IPS-20b (cell line): ENCODE measurements at regions not wholly inside any gene's neighbourhood (a gene's known extent, or its start where the extent isn't known, plus 50 kb on each side); places are given as distances from the start of the nearest gene placed in this dataset.
"Not testable (repeated sequence)": the region's sequence is repeated elsewhere in the genome, so short reads cannot be mapped to it uniquely, and the experiment has no call there.

Experiments used
- H3K27ac ChIP-seq: one replicate; pipeline ENCODE4 v1.5.1; 2013; ENCODE audit warnings: low read length
- H3K27me3 ChIP-seq: 2 replicates; pipeline ENCODE4 v1.6.1; 2013; ENCODE audit warnings: mild to moderate bottlenecking, low read length, inconsistent platforms; ENCODE audit not compliant: insufficient read depth
- H3K36me3 ChIP-seq: 2 replicates; pipeline ENCODE4 v1.6.1; 2013; ENCODE audit warnings: low read depth, mild to moderate bottlenecking, inconsistent platforms, low read length, moderate library complexity; ENCODE audit not compliant: insufficient read depth
- H3K4me1 ChIP-seq: 2 replicates; pipeline ENCODE4 v1.6.1; 2013; ENCODE audit warnings: mild to moderate bottlenecking, control low read depth, inconsistent platforms, low read length, moderate library complexity; ENCODE audit not compliant: insufficient read depth
- H3K4me3 ChIP-seq: 2 replicates; pipeline ENCODE4 v1.5.1; 2013; ENCODE audit warnings: mild to moderate bottlenecking, low read length, inconsistent platforms
- H3K9ac ChIP-seq: 2 replicates; pipeline ENCODE4 v1.6.1; 2013; ENCODE audit warnings: low read depth, mild to moderate bottlenecking, inconsistent platforms, low read length, moderate library complexity
- H3K9me3 ChIP-seq: 2 replicates; pipeline ENCODE4 v1.6.1; 2013; ENCODE audit warnings: mild to moderate bottlenecking, low read depth, low read length, inconsistent platforms; ENCODE audit not compliant: insufficient read depth

DNA sequence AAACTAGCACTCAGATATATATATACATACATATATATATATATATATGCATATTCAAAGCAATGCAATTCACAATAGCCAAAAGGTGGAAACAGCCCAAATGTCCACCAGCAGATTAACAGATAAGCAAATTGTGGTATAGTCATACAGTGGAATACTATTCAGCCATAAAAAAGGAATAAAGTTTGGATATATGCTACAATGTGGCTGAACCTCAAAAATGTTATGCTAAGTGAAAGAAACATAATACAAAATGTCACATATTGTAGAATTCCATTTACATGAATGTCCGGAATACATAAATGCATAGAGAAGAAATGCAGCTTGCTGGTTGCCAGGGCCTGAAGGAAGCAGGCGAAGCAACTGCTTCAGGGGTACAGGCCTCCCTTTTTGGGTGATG is 143.4 kb downstream of the ATPSCKMT start:
- Histone ChIP-seq H3K9me3 (no peaks in the 10 kb centered on the region), H3K4me1 (peaks cover 26% of the 10 kb centered on the region; the same call in 1 of the 2 replicates), H3K27me3 (no peaks in the 10 kb centered on the region), H3K27ac (no peak overlapping the region), H3K9ac (no peak overlapping the region), H3K36me3 (no peaks in the 10 kb centered on the region), H3K4me3 (no peak overlapping the region)

DNA sequence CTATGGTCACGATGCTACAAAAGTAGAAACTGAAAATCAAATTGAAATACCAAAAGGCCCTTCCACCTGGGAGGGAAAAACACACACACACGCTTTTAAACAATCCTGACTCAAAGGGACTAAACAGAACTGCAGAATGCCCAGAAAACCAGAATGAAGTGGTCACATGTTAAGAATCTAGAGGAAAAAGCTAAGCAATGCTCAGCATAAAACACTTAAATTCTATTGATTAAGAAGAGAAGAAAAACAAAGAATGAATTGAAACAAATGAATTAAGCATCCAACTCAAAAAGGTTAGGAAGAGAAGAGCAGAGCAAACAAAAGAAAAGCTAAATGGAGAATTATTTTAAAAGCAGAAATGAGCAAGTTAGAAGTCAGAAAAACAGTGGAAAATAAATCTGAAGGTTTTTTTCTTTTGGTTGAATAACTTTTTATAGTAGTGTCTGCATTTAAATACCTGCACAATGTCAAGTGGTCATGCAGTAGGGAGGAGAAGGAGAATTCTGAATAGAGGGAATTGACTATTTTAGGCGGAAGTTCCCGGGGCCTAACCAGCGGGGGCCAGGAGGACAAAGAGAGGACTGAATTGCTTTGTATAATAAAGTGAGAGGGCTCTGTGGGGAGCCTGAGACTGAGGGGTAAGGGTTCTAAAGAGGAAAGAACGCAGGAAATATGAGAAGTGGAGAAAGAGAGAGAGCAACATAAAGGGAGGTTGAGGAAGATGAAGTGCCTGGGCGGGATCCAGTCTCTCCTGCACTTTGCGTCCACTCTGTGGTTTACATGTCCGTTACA is 146.8 kb downstream of the ATPSCKMT start:
- peaks cover 9% of the 10 kb centered on the region; the same call in 1 of the 2 replicates for H3K36me3 ChIP-seq
- H3K27ac ChIP-seq = peak overlapping the region; percentile 95
- H3K9me3 ChIP-seq = peaks cover 24% of the 10 kb centered on the region
- no peaks in the 10 kb centered on the region for H3K27me3 ChIP-seq
- H3K4me3 ChIP-seq = peak overlapping the region; percentile 41; the same call in 1 of the 2 replicates
- peaks cover 26% of the 10 kb centered on the region; the same call in 1 of the 2 replicates for H3K4me1 ChIP-seq
- peak overlapping the region; percentile 62 for H3K9ac ChIP-seq

DNA sequence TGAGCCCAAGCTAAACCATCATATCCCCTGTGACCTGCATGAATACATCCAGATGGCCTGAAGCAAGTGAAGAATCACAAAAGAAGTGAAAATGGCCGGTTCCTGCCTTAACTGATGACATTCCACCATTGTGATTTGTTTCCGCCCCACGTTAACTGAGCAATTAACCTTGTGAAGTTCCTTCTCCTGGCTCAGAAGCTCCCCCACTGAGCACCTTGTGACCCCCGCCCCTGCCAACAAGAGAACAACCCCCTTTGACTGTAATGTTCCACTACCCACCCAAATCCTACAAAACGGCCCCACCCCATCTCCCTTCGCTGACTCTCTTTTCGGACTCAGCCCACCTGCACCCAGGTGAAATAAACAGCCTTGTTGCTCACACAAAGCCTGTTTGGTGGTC is 147.5 kb downstream of the ATPSCKMT start:
- not testable (repeated sequence) for H3K27me3 ChIP-seq, H3K36me3 ChIP-seq
- H3K27ac ChIP-seq = peak overlapping the region; percentile 78
- H3K4me1 ChIP-seq = peaks cover 26% of the 10 kb centered on the region; the same call in 1 of the 2 replicates
- peak overlapping the region; percentile 11; the same call in 1 of the 2 replicates for H3K4me3 ChIP-seq
- H3K9ac ChIP-seq = peak overlapping the region; percentile 60
- peaks cover 24% of the 10 kb centered on the region for H3K9me3 ChIP-seq

DNA sequence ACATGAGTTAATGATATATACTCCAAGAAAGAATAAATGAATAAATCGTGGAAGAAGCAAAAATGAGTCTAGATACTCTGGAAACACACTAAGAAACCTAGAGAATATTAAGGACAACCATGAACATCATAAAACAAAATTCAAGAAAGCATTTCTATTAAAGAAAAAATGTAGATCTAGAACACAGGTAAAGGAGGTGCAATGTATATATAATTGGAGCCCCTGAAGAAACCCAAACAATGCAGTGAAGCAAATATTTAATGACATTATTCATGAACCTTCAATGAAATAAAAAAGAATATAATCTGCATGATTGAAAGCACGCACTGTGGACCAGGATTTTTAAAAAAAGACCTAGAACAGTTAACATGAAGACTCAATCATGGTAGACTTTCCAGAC is 150.1 kb downstream of the ATPSCKMT start:
- no peaks in the 10 kb centered on the region for H3K27me3 ChIP-seq
- no peak overlapping the region for H3K9ac ChIP-seq
- peaks cover 20% of the 10 kb centered on the region; the same call in 1 of the 2 replicates for H3K4me1 ChIP-seq
- H3K27ac ChIP-seq = no peak overlapping the region
- H3K9me3 ChIP-seq = peaks cover 24% of the 10 kb centered on the region
- peaks cover 9% of the 10 kb centered on the region; the same call in 1 of the 2 replicates for H3K36me3 ChIP-seq
- H3K4me3 ChIP-seq = no peak overlapping the region

DNA sequence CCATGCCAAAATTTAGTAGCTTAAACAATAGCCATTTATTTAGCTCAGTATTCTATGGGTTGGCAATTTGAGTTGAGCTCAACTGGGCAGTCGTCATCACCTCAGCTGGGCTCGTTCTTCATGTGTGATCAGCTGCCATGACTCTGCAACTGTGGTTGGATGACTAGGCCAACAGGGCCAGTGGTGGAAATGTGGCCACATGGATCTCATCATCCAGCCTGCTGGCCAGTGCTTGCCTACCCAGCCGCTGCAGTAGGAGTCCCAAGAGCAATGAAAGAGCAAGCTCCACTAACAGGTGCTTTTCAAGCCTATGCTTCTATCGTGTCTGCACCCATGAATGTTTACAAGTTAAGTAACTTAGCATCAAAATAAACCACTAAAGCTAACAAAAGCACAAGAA is 158.0 kb downstream of the ATPSCKMT start:
- H3K9ac ChIP-seq = no peak overlapping the region

DNA sequence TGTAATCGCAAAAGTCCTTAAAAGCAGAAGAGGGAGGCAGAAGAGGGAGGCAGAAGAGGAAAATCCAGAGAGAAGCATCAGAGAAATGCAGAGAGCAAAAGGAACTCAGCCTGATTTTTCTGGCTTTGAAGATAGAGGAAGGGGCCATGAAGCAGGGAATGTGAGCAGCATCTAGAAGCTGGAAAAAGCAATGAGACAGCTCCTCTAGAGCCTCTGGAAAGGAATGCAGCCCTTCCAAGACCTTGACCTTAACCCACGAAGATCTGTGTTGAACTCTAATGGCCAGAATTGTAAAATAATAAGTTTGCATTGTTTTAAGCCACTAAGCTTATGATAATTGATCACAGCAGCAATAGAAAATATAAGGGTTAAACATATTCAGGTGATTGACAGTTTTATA is 159.6 kb downstream of the ATPSCKMT start:
- no peak overlapping the region for H3K9ac ChIP-seq
- H3K27me3 ChIP-seq = no peaks in the 10 kb centered on the region
- no peak overlapping the region for H3K4me3 ChIP-seq
- no peaks in the 10 kb centered on the region for H3K36me3 ChIP-seq
- no peaks in the 10 kb centered on the region for H3K4me1 ChIP-seq
- H3K27ac ChIP-seq = no peak overlapping the region
- H3K9me3 ChIP-seq = peaks cover 16% of the 10 kb centered on the region

More for the DNA sequence above, 158.0 kb downstream of the ATPSCKMT start:
- H3K27ac ChIP-seq = no peak overlapping the region
- no peaks in the 10 kb centered on the region for H3K36me3 ChIP-seq
- H3K9me3 ChIP-seq = peaks cover 16% of the 10 kb centered on the region
- no peak overlapping the region for H3K4me3 ChIP-seq
- no peaks in the 10 kb centered on the region for H3K27me3 ChIP-seq
- no peaks in the 10 kb centered on the region for H3K4me1 ChIP-seq

DNA sequence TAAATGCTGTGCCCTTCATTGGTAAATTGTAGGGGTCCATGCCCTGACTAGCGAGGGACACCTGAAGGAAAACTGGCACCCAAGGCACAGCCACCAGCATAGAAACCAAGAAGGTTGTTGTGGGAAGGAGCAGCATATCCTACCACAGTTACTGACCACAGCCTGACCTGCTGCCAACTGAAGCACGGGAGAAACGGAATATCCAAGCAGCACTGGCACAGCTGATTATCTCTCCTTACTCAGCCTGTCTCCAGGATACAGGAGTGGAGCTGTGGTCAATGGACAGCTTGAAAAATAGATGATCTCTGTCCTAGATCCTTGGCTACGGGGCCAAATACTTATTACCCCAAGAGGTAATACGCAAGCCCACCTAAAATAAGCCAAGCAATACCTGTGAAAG is 164.5 kb downstream of the ATPSCKMT start:
- Histone ChIP-seq H3K9ac (no peak overlapping the region), H3K4me1 (no peaks in the 10 kb centered on the region), H3K9me3 (peaks cover 16% of the 10 kb centered on the region), H3K27ac (no peak overlapping the region), H3K27me3 (no peaks in the 10 kb centered on the region), H3K36me3 (no peaks in the 10 kb centered on the region), H3K4me3 (no peak overlapping the region)

DNA sequence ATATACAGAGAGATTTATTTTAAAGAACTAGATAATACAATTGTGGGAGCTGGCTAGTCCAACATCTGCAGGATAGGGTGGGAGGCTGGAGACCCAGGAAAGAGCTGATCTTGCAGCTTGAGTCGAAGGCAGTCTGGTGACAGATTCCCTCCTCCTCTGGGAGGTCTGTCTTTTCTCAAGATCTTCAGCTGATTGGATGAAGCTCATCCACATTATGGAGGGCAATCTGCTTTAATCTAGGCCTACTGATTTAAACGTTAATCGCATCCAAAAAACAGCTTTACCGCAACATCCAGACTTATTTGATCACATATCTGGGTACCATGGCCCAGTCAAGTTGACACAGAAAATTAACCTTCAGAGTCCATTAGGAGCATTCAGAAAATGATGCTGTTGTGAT is 168.1 kb downstream of the ATPSCKMT start:
- H3K27me3 ChIP-seq = no peaks in the 10 kb centered on the region
- H3K4me1 ChIP-seq = no peaks in the 10 kb centered on the region
- no peak overlapping the region for H3K9ac ChIP-seq
- H3K9me3 ChIP-seq = no peaks in the 10 kb centered on the region
- H3K36me3 ChIP-seq = no peaks in the 10 kb centered on the region
- H3K27ac ChIP-seq = no peak overlapping the region
- no peak overlapping the region for H3K4me3 ChIP-seq

DNA sequence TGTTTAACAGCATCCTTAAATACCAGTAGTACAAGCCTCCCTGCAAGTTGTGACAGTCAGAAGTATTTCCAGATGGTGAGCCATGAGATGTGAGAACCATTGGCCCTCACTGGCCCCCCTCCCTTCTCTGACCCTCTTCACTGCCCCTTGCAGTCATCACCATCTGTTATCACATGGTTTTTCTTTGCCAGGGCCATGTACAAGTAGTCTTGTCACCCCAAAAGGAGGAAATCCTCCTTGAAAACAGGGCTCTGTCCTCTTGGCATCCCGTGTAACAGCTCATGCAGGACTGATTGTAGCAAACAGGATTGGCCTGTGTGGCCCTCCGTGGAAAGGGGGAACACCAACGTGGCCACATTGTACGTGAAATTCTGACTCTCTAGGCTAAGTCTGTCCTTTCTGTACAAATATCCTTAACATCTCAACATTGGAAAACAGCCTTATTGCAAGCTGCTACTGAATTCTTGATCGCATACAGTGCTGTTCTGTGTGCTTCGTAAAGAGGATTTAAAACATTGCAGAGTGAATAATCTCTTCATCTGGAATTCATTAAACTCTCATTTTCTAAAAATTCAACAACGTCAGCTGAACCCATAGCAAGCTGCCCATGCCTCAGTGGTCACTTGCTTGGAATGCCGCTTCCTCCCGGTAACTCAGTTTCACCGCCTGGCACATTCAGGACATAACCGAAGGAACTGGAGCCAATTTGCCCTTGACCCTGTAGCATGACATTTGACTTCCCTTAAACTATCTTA is 171.7 kb downstream of the ATPSCKMT start:
- no peak overlapping the region for H3K4me3 ChIP-seq
- H3K27me3 ChIP-seq = no peaks in the 10 kb centered on the region
- H3K27ac ChIP-seq = no peak overlapping the region
- H3K9ac ChIP-seq = no peak overlapping the region
- H3K4me1 ChIP-seq = no peaks in the 10 kb centered on the region
- H3K36me3 ChIP-seq = no peaks in the 10 kb centered on the region
- H3K9me3 ChIP-seq = no peaks in the 10 kb centered on the region

DNA sequence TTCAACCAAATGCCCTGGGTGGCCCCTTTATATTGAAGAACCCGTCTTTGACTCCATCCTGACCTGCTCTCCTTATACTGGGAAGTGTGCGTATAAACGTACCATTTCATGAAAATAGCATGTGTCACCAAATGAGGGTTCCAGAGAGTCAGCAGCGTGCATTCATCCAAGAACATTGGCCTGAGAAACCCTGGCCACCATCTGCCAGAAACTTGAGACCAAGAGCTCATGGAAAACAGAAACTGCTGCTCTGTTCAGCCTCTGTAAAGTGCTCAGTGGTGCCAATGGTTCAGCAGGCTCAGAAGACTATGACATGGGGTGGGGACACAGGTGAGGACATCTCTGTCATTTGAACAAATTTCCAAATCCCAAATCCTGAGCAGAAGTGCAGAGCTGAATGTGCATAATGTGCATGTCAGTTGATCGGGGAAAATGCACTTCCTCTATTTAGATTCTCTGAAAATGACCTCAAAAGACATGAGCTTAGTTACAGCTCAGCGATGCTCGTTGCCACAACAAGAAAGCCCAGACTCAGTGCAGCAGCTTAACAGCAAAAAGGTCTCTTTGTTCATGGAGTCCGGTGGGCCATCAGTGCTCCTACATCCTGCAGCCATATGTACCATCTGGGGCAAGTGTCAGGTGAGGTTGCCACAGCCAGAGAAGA is 176.1 kb downstream of the ATPSCKMT start:
- no peaks in the 10 kb centered on the region for H3K4me1 ChIP-seq
- H3K4me3 ChIP-seq = no peak overlapping the region
- H3K27ac ChIP-seq = no peak overlapping the region
- H3K36me3 ChIP-seq = no peaks in the 10 kb centered on the region
- H3K9ac ChIP-seq = no peak overlapping the region
- H3K27me3 ChIP-seq = no peaks in the 10 kb centered on the region
- H3K9me3 ChIP-seq = no peaks in the 10 kb centered on the region

DNA sequence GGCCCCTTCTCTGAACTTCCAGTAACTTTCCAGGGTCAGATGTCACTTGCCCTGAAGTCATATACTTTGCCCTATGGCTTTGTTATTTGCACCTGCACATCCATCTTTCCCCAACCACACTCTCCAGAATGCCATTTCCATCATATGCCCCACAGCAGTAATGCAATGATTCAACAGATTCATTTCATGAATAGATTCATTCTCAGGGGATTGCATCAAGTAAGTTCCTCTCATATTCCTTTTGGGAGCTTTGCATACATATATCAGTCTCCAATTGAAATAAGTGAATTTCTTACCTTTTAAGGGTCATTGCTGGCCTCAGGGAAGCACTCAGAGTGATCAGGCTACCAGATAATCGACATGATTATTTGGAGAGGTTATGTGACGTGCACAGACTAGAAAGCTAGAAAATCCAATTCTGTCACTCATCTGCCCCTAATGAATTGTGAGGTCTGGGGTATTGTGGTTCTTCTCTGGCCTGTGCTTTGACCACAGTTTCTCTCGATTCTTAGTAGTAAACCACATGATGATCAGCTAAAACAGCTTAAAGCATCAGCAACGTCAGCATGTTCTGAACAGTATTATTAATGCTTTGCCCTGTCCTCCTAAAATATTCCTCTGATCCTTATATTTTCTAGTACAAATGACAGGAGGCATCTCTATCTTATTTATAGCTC is 179.9 kb downstream of the ATPSCKMT start:
- Histone ChIP-seq H3K4me1 (0 out of 2 replicates have a peak, but pooled peaks cover 3% of the 10 kb centered on the region), H3K27me3 (no peaks in the 10 kb centered on the region), H3K4me3 (no peak overlapping the region), H3K9me3 (no peaks in the 10 kb centered on the region), H3K27ac (no peak overlapping the region), H3K36me3 (no peaks in the 10 kb centered on the region), H3K9ac (no peak overlapping the region)
